K562 (cell line): ENCODE measurements at regions not wholly inside any gene's neighbourhood (a gene's known extent, or its start where the extent isn't known, plus 50 kb on each side); places are given as distances from the start of the nearest gene placed in this dataset.

ENCODE experiments used
- ATAC-seq: fragments of 200-7000 bp; cut with Tn5 transposase; 3 replicates; pipeline ENCODE4 v1.9.1; 2020; ENCODE audit warnings: moderate library complexity
- BruUV-seq: library from RNA; stranded (reverse); fragments of 400-500 nt; replicated peaks from 2 replicates; lab custom pipeline; 2021; lab: Mats Ljungman, UMichigan
- CTCF ChIA-PET: fragments of 300-600 bp; formaldehyde crosslinking; extraction: SDS; loops from one replicate; lab custom pipeline; 2021; ENCODE audit warnings: low intra/inter-chr PET ratio; lab: Yijun Ruan, JAX
- POLR2A ChIA-PET: fragments of 300-600, 350-650 bp; sonication (Branson Sonifier 250); formaldehyde crosslinking; extraction: SDS; loops from one replicate; lab custom pipeline; 2021; ENCODE audit warnings: antibody characterized with exemption, inconsistent platforms; lab: Yijun Ruan, JAX
- DNase-seq, 4 experiments: peaks; one replicate each; pipeline versions ENCODE4 v3.0.0 to v3.0.0-alpha.2; 2011 to 2018; ENCODE audit warnings: low spot score in 3 of 4, mixed read lengths in 3 of 4; ENCODE audit errors: extremely low read depth in 1 of 4
- FAIRE-seq: peaks from 2 replicates; lab custom pipeline; 2011; peaks lifted over from hg19 to GRCh38; lab: Jason Lieb, UNC
- H2AFZ ChIP-seq: 2 replicates; pipeline ENCODE4 v1.6.0; 2011; ENCODE audit warnings: low read depth, low read length, control low read depth, inconsistent platforms
- H3K27ac ChIP-seq: fragments of 200-600 bp; 3 replicates; pipeline ENCODE4 v1.8.0; 2011; ENCODE audit warnings: low read depth, mild to moderate bottlenecking, control low read depth, inconsistent platforms, low read length, moderate library complexity, mixed read lengths; ENCODE audit errors: extremely low read depth
- H3K27me3 ChIP-seq, 2 experiments: fragments of 300-600 bp in 1 of 2; 2 replicates in 1 of 2; 3 replicates in 1 of 2; pipeline versions ENCODE4 v1.6.0 to v1.8.0; 2011; ENCODE audit warnings: inconsistent platforms in 2 of 2, low read length in 2 of 2, mild to moderate bottlenecking in 1 of 2, mixed read lengths in 1 of 2, moderate library complexity in 1 of 2; ENCODE audit not compliant: control insufficient read depth in 2 of 2, insufficient read depth in 2 of 2
- H3K36me3 ChIP-seq: fragments of 300-600 bp; 3 replicates; pipeline ENCODE4 v1.8.0; 2011; ENCODE audit warnings: mild to moderate bottlenecking, low read length, inconsistent platforms; ENCODE audit not compliant: control insufficient read depth, insufficient read depth
- H3K4me1 ChIP-seq, 2 experiments: fragments of 200-600 bp in 1 of 2; replicated peaks in 1 of 2; 2 replicates in 1 of 2; 3 replicates in 1 of 2; pipeline versions ENCODE4 v1.5.1 to v1.8.0; 2011; ENCODE audit warnings: inconsistent platforms in 2 of 2, low read length in 2 of 2, mild to moderate bottlenecking in 1 of 2, mixed read lengths in 1 of 2, moderate library complexity in 1 of 2; ENCODE audit not compliant: control insufficient read depth in 2 of 2, insufficient read depth in 2 of 2
- H3K4me2 ChIP-seq: 2 replicates; pipeline ENCODE4 v1.6.1; 2011; ENCODE audit warnings: low read length, control low read depth, inconsistent platforms, mixed read lengths; ENCODE audit not compliant: insufficient read depth
- H3K4me3 ChIP-seq: fragments of 200-600 bp; sonication (generic), shearing (Covaris generic); 2 replicates; pipeline ENCODE4 v1.5.1; 2016; ENCODE audit warnings: control low read depth, inconsistent platforms
- H3K79me2 ChIP-seq: fragments of 200-600 bp; 3 replicates; pipeline ENCODE4 v1.8.0; 2011; ENCODE audit warnings: low read length, inconsistent platforms; ENCODE audit not compliant: control insufficient read depth, insufficient read depth
- H3K9ac ChIP-seq, 2 experiments: 2 replicates each; pipeline versions ENCODE4 v1.6.0 to v1.6.1; 2011; ENCODE audit warnings: low read depth in 2 of 2, low read length in 2 of 2, control low read depth in 1 of 2, inconsistent platforms in 1 of 2, mild to moderate bottlenecking in 1 of 2, mixed read lengths in 1 of 2; ENCODE audit not compliant: insufficient read depth in 1 of 2
- H3K9me1 ChIP-seq: one replicate; pipeline ENCODE4 v1.6.0; 2011; ENCODE audit warnings: inconsistent platforms, mild to moderate bottlenecking, low read length, moderate library complexity; ENCODE audit not compliant: control insufficient read depth, insufficient read depth
- H3K9me3 ChIP-seq: replicated peaks from 2 replicates; pipeline ENCODE4 v1.5.1; 2011; ENCODE audit warnings: low read depth, low read length, inconsistent platforms; ENCODE audit not compliant: control insufficient read depth, insufficient read depth
- H4K20me1 ChIP-seq: replicated peaks from 2 replicates; pipeline ENCODE4 v1.6.1; 2011; ENCODE audit warnings: low read length, inconsistent platforms, mixed read lengths; ENCODE audit not compliant: control insufficient read depth, insufficient read depth
- C11orf30 ChIP-seq: fragments of 450-650 bp; IDR thresholded peaks from 2 replicates; pipeline ENCODE4 v1.6.1; 2016; ENCODE audit warnings: low read depth, mild to moderate bottlenecking
- EP300 ChIP-seq: IDR thresholded peaks from 2 replicates; pipeline ENCODE4 v1.6.1; 2012; ENCODE audit warnings: low read length, improper control_type of control experiment
- FUS ChIP-seq: fragments of 200-400 bp; formaldehyde crosslinking; optimal IDR thresholded peaks from 2 replicates; pipeline ENCODE3; 2017; ENCODE audit warnings: low read depth, low read length
- HINFP ChIP-seq: fragments of 450-650 bp; conservative IDR thresholded peaks from 2 replicates; pipeline ENCODE4 v1.6.1; 2016; ENCODE audit warnings: missing genetic modification characterization, low read depth, mild to moderate bottlenecking, control low read depth, missing compliant biosample characterization
- HIVEP1 ChIP-seq: fragments of 250-450 bp; sonication (Bioruptor Pico); IDR thresholded peaks from 2 replicates; pipeline ENCODE4 v1.4.0; 2020; ENCODE audit warnings: mild to moderate bottlenecking
- MCM5 ChIP-seq: fragments of 450-650 bp; IDR thresholded peaks from 2 replicates; pipeline ENCODE4 v1.6.1; 2016; ENCODE audit warnings: low read depth
- RNF219 ChIP-seq: fragments of 250-450 bp; sonication (Bioruptor Pico); IDR thresholded peaks from 2 replicates; pipeline ENCODE4 v1.5.0; 2022; ENCODE audit warnings: mild to moderate bottlenecking
- SAFB2 ChIP-seq: fragments of 200-400 bp; formaldehyde crosslinking; IDR thresholded peaks from 2 replicates; pipeline ENCODE4 v1.6.1; 2018; ENCODE audit warnings: borderline replicate concordance, low read length, low read depth, moderate library complexity; ENCODE audit not compliant: severe bottlenecking
- SRF ChIP-seq, 2 experiments: fragments of 250-450, 450-650 bp in 1 of 2; sonication (Bioruptor Pico) in 1 of 2; sonication (generic) in 1 of 2; formaldehyde crosslinking; IDR thresholded peaks; 2 replicates each; pipeline versions ENCODE4 v1.5.0 to v1.5.1; 2020 to 2022; ENCODE audit warnings: mild to moderate bottlenecking in 1 of 2, missing genetic modification reagents in 1 of 2
- TSC22D4 ChIP-seq: fragments of 450-650 bp; IDR thresholded peaks from 2 replicates; pipeline ENCODE4 v1.6.1; 2016; ENCODE audit warnings: missing genetic modification characterization, missing biosample characterization, control low read depth
- USF2 ChIP-seq: sonication (generic); formaldehyde crosslinking; IDR thresholded peaks from 2 replicates; pipeline ENCODE4 v1.5.0; 2020; ENCODE audit warnings: missing genetic modification reagents
- ZBTB11 ChIP-seq, 3 experiments: fragments of 200-800 bp in 1 of 3; fragments of 250-450 bp in 1 of 3; fragments of 450-650 bp in 1 of 3; sonication (Bioruptor Pico) in 1 of 3; sonication (Bioruptor generic) in 1 of 3; formaldehyde crosslinking in 1 of 3; IDR thresholded peaks; 2 replicates each; pipeline versions ENCODE4 v1.6.1 to v1.8.0; 2016 to 2022; ENCODE audit warnings: mild to moderate bottlenecking in 2 of 3, missing genetic modification characterization in 2 of 3, missing compliant biosample characterization in 1 of 3, moderate library complexity in 1 of 3
- ZBTB8A ChIP-seq: fragments of 450-650 bp; IDR thresholded peaks from 2 replicates; pipeline ENCODE4 v1.6.1; 2018; ENCODE audit warnings: mild to moderate bottlenecking, moderate library complexity; ENCODE audit not compliant: partially characterized antibody
- ZNF239 ChIP-seq: fragments of 250-450 bp; sonication (Bioruptor Pico); IDR thresholded peaks from 2 replicates; pipeline ENCODE4 v1.4.0; 2020; ENCODE audit warnings: mild to moderate bottlenecking
- ZNF263 ChIP-seq: sonication (generic); formaldehyde crosslinking; IDR thresholded peaks from 2 replicates; pipeline ENCODE4 v1.8.0; 2022; ENCODE audit warnings: mild to moderate bottlenecking, missing genetic modification reagents, borderline replicate concordance
- ZNF431 ChIP-seq: sonication (generic); formaldehyde crosslinking; IDR thresholded peaks from 2 replicates; pipeline ENCODE4 v1.8.0; 2022; ENCODE audit warnings: mild to moderate bottlenecking, missing genetic modification reagents
- in situ Hi-C: fragments of 300-500 bp; cut with MboI; formaldehyde crosslinking; loops from 4 replicates; pipeline ENCODE4 v1.15.0; 2018; ENCODE audit warnings: inconsistent platforms, mixed read lengths
- intact Hi-C: fragments of 100-400 bp; cut with micrococcal nuclease; formaldehyde crosslinking; loops from 2 replicates; pipeline ENCODE4 v1.14.2; 2022

GRCh38 chr7:17460001-17460400, 161.5 kb downstream of the AHR start:
- in situ Hi-C loops, result no loop called here
- TF ChIP-seq SAFB2 (no peak), MCM5 (no peak), ZBTB11 (CRISPR knock-in tag; IDR thresholded peaks at IDR 0.05) (no peak), ZNF263 (no peak), ZNF431 (CRISPR knock-in tag) (no peak), C11orf30 (no peak), TSC22D4 (no peak), FUS (no peak), HIVEP1 (CRISPR knock-in tag) (no peak), RNF219 (CRISPR knock-in tag) (no peak), USF2 (CRISPR knock-in tag) (no peak), EP300 (no peak), ZNF239 (no peak), SRF (CRISPR knock-in tag; IDR thresholded peaks at IDR 0.05) (no peak), ZBTB8A (no peak), HINFP (tag) (no peak)

More at GRCh38 chr7:17460001-17460400, 161.5 kb downstream of the AHR start:
- Histone ChIP-seq H3K27me3 (no peaks in the 10 kb centered on the region), H3K9me1 (no peaks in the 10 kb centered on the region), H3K4me3 (no peak overlapping the region), H3K36me3 (no peaks in the 10 kb centered on the region), H3K27ac (no peak overlapping the region), H3K79me2 (no peaks in the 10 kb centered on the region), H3K4me1 (no peaks in the 10 kb centered on the region), H4K20me1 (no peaks in the 10 kb centered on the region), H3K9ac (no peak overlapping the region), H3K4me2 (no peak overlapping the region), H2AFZ (no peak overlapping the region), H3K9me3 (no peaks in the 10 kb centered on the region)
- no TSS peak for BruUV-seq
- intact Hi-C loops, result no loop called here
- no peak for ATAC-seq
- CTCF ChIA-PET, result no interaction called here
- POLR2A ChIA-PET, result no interaction called here
- no peak for FAIRE-seq
- DNase-seq, result no peak
